ENCODE measurements at regions not wholly inside any gene's neighbourhood (a gene's known extent, or its start where the extent isn't known, plus 50 kb on each side); places are given as distances from the start of the nearest gene placed in this dataset.

DNA sequence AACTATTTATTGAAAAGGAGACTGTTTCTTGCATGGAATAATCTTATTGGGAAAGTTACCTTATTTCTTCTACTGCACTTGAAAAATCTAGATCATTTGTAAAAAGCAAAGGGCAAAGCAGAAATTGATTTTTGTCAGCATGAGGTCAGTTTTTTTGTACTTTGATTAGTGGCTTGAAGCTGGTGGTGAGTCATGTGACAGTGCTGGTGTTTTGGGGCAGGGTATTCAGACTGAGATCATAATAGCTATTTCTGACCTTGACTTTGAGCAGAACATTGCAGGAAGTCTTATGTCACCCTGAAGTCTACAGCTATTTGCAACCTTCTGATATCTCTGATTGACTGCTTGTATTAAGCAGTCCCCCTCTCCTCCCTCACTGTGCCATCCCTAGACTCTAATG lies 66.3 kb upstream of the SORCS3 start:
- ATAC-seq (no peak), DNase-seq (no peak)
- Histone ChIP-seq H3K9me3 (peaks cover 11% of the 10 kb centered on the region), H3K4me1 (ENCODE audit: low read depth) (no peaks in the 10 kb centered on the region), H3K36me3 (ENCODE audit: low read depth) (no peaks in the 10 kb centered on the region), H3K4me3 (no peak overlapping the region)
- TF ChIP-seq, protein P1, sequence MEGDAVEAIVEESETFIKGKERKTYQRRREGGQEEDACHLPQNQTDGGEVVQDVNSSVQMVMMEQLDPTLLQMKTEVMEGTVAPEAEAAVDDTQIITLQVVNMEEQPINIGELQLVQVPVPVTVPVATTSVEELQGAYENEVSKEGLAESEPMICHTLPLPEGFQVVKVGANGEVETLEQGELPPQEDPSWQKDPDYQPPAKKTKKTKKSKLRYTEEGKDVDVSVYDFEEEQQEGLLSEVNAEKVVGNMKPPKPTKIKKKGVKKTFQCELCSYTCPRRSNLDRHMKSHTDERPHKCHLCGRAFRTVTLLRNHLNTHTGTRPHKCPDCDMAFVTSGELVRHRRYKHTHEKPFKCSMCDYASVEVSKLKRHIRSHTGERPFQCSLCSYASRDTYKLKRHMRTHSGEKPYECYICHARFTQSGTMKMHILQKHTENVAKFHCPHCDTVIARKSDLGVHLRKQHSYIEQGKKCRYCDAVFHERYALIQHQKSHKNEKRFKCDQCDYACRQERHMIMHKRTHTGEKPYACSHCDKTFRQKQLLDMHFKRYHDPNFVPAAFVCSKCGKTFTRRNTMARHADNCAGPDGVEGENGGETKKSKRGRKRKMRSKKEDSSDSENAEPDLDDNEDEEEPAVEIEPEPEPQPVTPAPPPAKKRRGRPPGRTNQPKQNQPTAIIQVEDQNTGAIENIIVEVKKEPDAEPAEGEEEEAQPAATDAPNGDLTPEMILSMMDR (IDR thresholded peaks at IDR 0.05): no peak
- intact Hi-C loops (cut with DNase I, micrococcal nuclease): no loop called here

DNA sequence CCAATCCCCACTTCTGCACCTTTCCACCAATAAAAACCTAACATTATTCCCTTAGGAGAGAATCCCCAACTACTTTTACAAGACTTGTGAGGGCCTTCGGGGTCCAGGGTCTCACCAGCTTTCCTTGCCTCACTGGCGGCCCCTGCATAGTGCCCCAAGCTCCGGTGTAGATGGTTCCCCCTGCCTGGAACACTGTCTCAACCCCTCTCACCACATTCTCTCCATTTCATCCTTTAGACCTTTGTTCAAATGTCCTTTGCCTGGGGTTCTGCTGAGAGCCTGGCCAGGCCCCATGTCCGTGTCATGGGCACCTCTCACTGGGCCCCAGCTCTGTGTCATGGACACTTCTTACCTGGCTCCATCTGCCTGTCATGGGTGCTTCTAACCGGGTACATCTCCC lies 64.5 kb upstream of the SORCS3 start:
- no peaks in the 10 kb centered on the region for H3K4me1 ChIP-seq (ENCODE audit: low read depth)
- H3K36me3 ChIP-seq (ENCODE audit: low read depth): no peaks in the 10 kb centered on the region
- TF ChIP-seq, protein P1 (IDR thresholded peaks at IDR 0.05): no peak
- DNase-seq (no peak), ATAC-seq (no peak)
- no peak overlapping the region for H3K4me3 ChIP-seq
- intact Hi-C loops (cut with DNase I, micrococcal nuclease): no loop called here
- H3K9me3 ChIP-seq: no peaks in the 10 kb centered on the region

- no peaks in the 10 kb centered on the region for H3K36me3 ChIP-seq (ENCODE audit: low read depth)
- no peak overlapping the region for H3K4me3 ChIP-seq
- no peaks in the 10 kb centered on the region for H3K9me3 ChIP-seq
- intact Hi-C loops (cut with DNase I, micrococcal nuclease): no loop called here
- ATAC-seq (no peak), DNase-seq (no peak)
- TF ChIP-seq, protein P1 (IDR thresholded peaks at IDR 0.05): no peak
- no peaks in the 10 kb centered on the region for H3K4me1 ChIP-seq (ENCODE audit: low read depth)
Observed at GRCh38 chr10:104577163-104577562, 63.9 kb upstream of the SORCS3 start.

GRCh38 chr10:104577861-104578521 lies 63.1 kb upstream of the SORCS3 start:
- no peaks in the 10 kb centered on the region for H3K4me1 ChIP-seq (ENCODE audit: low read depth)
- no peaks in the 10 kb centered on the region for H3K36me3 ChIP-seq (ENCODE audit: low read depth)
- ATAC-seq: no peak
- no peaks in the 10 kb centered on the region for H3K9me3 ChIP-seq
- intact Hi-C loops (cut with DNase I, micrococcal nuclease): no loop called here
- no peak overlapping the region for H3K4me3 ChIP-seq
- TF ChIP-seq, protein P1 (IDR thresholded peaks at IDR 0.05): no peak
- DNase-seq: no peak

DNA sequence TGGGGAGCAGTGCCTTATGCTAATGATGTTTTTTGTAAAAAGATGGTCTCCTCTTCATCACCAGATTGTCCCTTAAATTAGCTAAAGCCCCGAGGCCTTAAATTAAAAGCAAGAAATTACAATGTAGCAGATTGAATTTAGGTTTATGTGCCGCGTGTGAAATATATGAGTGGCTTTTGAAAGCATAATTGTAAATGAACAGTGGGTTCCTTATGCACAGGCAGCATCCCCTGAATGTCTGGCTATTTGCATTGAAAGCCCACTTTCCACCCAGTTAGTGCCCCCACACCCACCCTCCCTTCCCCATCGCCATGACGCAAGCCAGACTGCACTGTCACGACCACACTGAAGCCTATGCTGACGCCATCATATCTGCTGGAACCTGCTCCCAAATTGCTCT lies 62.4 kb upstream of the SORCS3 start:
- Histone ChIP-seq H3K36me3 (ENCODE audit: low read depth) (no peaks in the 10 kb centered on the region), H3K4me3 (no peak overlapping the region), H3K9me3 (no peaks in the 10 kb centered on the region), H3K4me1 (ENCODE audit: low read depth) (no peaks in the 10 kb centered on the region)
- intact Hi-C loops (cut with DNase I, micrococcal nuclease): no loop called here
- no peak for DNase-seq
- ATAC-seq: no peak
- TF ChIP-seq, protein P1 (IDR thresholded peaks at IDR 0.05): no peak

GRCh38 chr10:104579136-104579535 lies 62.0 kb upstream of the SORCS3 start:
- TF ChIP-seq, protein P1 (IDR thresholded peaks at IDR 0.05): no peak
- intact Hi-C loops (cut with DNase I, micrococcal nuclease): no loop called here
- Histone ChIP-seq H3K4me1 (ENCODE audit: low read depth) (no peaks in the 10 kb centered on the region), H3K4me3 (no peak overlapping the region), H3K36me3 (ENCODE audit: low read depth) (no peaks in the 10 kb centered on the region), H3K9me3 (no peaks in the 10 kb centered on the region)
- ATAC-seq (no peak), DNase-seq (no peak)

Data from mucosa of descending colon (tissue), 3 donors.